ENCODE measurements at regions not wholly inside any gene's neighbourhood (a gene's known extent, or its start where the extent isn't known, plus 50 kb on each side); places are given as distances from the start of the nearest gene placed in this dataset.

- H2BK15ac ChIP-seq (ENCODE audit: low read depth, low read length): no peak overlapping the region
- no peak overlapping the region for H3K4me3 ChIP-seq (ENCODE audit: insufficient read depth, low read depth, low read length)
- no peaks in the 10 kb centered on the region for H3K79me1 ChIP-seq (ENCODE audit: low read depth in 1 of 2, low read length in 2 of 2)
- no peak overlapping the region for H3K23ac ChIP-seq (ENCODE audit: low read depth, low read length)
- ATAC-seq (ENCODE audit: low read depth) (peak; percentile 13), DNase-seq (peak; percentile 3)
- in situ Hi-C loops (cut with MboI; ENCODE audit: low sequenced_read_pairs): no loop called here
- CTCF ChIA-PET: interaction anchor here (1.2 kb wide), 1 partner anchor 16 kb away, joined by 3 read pairs; no protein-coding TSS in a partner anchor
- H3K27me3 ChIP-seq (ENCODE audit: control insufficient read depth, insufficient read depth, low read length): no peaks in the 10 kb centered on the region
- no peaks in the 10 kb centered on the region for H3K9me1 ChIP-seq (ENCODE audit: insufficient read depth, low read length)
- intact Hi-C loops (cut with micrococcal nuclease): loop anchor here (5.0 kb wide), 1 partner anchor 345 kb away; no protein-coding TSS in a partner anchor
- H4K5ac ChIP-seq (ENCODE audit: low read depth, low read length): no peak overlapping the region
- H3K4me1 ChIP-seq (ENCODE audit: control insufficient read depth, insufficient read depth, low read length): no peaks in the 10 kb centered on the region
- no peak overlapping the region for H3K9ac ChIP-seq (ENCODE audit: low read depth, low read length)
- H4K8ac ChIP-seq (ENCODE audit: low read depth in 2 of 2, low read length in 2 of 2): no peak overlapping the region
- H4K91ac ChIP-seq (ENCODE audit: insufficient read depth, low read depth, low read length): no peak overlapping the region
- H4K20me1 ChIP-seq (ENCODE audit: insufficient read depth, low read length): no peaks in the 10 kb centered on the region
- no peaks in the 10 kb centered on the region for H3K36me3 ChIP-seq (ENCODE audit: control insufficient read depth, insufficient read depth, low read length)
- no peak overlapping the region for H3K4me2 ChIP-seq (ENCODE audit: low read depth, low read length)
- TF ChIP-seq RAD21 (IDR thresholded peaks at IDR 0.05; ENCODE audit: low read length) (no peak), NFE2L2 (IDR thresholded peaks at IDR 0.05; ENCODE audit: low read depth, low read length) (no peak), CHD1 (IDR thresholded peaks at IDR 0.05; ENCODE audit: low read depth, low read length) (no peak), USF2 (IDR thresholded peaks at IDR 0.05; ENCODE audit: low read depth, low read length) (no peak), RFX5 (IDR thresholded peaks at IDR 0.05; ENCODE audit: low read depth, low read length) (no peak)
- H3K56ac ChIP-seq (ENCODE audit: extremely low read depth, insufficient read depth, low read length): no peak overlapping the region
- no peak overlapping the region for H3K4ac ChIP-seq (ENCODE audit: low read depth, low read length)
- BruUV-seq (replicated peaks): no TSS peak
- H2AFZ ChIP-seq (replicated peaks; ENCODE audit: low read length, poor library complexity): no peak overlapping the region
- no peak overlapping the region for H3K14ac ChIP-seq (replicated peaks; ENCODE audit: low read depth, low read length)
- dilution Hi-C loops (cut with HindIII; ENCODE audit: low sequenced_read_pairs, unreplicated experiment): no loop called here
- no peak overlapping the region for H2BK120ac ChIP-seq (ENCODE audit: low read depth, low read length)
- WGBS, 2 experiments (ENCODE audit: extremely low coverage in 2 of 2, insufficient read length in 1 of 2): no CpG with 5 or more reads among the region's 1 CpG
- no peak overlapping the region for H3K27ac ChIP-seq (ENCODE audit: insufficient read depth, low read length)
- H2AK5ac ChIP-seq (ENCODE audit: low read depth, low read length): no peak overlapping the region
- H2BK20ac ChIP-seq (ENCODE audit: low read depth, low read length): no peak overlapping the region
- H3K18ac ChIP-seq (ENCODE audit: low read depth, low read length): no peak overlapping the region
- no peak overlapping the region for H2BK5ac ChIP-seq (ENCODE audit: low read depth, low read length, poor library complexity, severe bottlenecking)
- H2AK9ac ChIP-seq (replicated peaks; ENCODE audit: low read depth, low read length, poor library complexity): no peak overlapping the region
- POLR2A ChIA-PET (ENCODE audit: unreplicated experiment): no interaction called here
- H3K9me3 ChIP-seq (ENCODE audit: control insufficient read depth, insufficient read depth, low read length): no peaks in the 10 kb centered on the region
These were observed 376.4 kb downstream of the KCTD16 start for GRCh38 chr5:144547098-144547499.

Measured in IMR-90 (cell line).